GM19328 (cell line): ENCODE measurements at regions not wholly inside any gene's neighbourhood (a gene's known extent, or its start where the extent isn't known, plus 50 kb on each side); places are given as distances from the start of the nearest gene placed in this dataset.
"Not testable (repeated sequence)": the region's sequence is repeated elsewhere in the genome, so short reads cannot be mapped to it uniquely, and the experiment has no call there.

ENCODE experiments used
- ATAC-seq: cut with Tn5 transposase; IDR thresholded peaks from one replicate; pipeline ENCODE4 v1.9.1; 2021; ENCODE audit warnings: mild to moderate bottlenecking, moderate library complexity; ENCODE audit not compliant: unreplicated experiment

DNA sequence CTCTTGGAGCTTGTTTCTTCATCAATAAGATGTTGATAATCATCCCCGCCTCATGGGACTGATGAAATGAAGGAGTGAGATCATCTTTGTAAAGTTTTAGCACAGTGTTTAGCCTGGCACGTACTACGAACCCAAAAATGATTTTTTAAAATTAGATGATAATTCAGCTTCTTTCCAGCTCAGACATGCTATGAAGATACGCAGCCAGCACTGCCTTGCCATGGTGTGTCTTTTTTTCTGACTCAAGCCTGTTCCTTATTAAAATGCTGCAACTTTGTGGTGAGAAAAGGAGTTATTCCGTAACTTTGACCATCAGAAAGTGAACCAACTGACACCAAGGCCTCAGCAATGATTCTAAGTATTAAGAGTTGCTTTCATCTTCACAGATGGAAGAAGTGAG, 269.0 kb downstream of the LTN1 start:
- ATAC-seq: no peak

DNA sequence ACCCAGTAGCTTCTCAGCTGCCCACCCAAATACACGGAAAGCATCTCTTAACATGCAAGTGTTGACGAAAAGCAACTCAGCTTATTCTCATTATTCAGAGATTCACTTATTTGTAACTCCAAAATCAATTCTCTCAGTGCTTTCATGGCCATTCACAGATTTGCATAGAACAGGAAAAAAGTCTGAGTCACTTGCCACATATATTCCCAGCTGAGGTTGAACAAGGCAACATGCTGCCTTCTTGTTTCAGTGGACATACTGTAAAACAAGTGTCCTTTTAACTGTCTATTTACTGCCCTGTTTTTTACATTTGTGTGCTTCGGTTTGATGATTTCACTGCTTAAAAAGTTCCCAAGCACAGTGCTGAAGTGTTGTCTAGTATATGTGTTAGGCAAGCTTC, 273.0 kb downstream of the LTN1 start:
- ATAC-seq: no peak

DNA sequence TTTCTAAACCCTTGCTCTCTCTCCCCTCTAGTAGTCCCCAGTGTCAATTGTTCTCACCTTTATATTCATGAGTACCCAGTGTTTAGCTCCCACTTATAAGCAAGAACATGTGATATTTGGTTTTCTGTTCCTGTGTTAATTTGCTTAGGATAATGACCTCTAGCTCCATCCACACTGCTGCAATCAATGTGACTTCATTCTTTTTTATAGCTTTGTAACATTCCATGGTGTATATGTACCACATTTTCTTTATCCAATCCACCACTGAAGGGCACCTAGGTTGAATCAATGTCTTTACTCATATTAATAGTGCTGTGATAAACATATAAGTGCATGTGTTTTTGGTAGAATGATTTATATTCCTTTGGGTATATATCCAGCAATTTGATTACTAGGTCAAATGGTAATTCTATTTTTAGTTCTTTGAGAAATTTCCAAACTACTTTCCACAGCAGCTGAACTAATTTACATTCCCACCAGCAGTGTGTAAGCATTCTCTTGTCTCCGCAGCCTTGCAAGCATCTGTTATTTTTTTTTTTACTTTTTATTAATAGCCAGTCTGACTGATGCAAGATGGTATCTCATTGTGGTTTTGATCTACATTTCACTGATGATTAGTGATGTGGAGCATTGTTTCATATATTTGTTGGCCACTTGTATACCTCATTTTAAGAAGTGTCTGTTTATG, 277.8 kb downstream of the LTN1 start:
- no peak for ATAC-seq

DNA sequence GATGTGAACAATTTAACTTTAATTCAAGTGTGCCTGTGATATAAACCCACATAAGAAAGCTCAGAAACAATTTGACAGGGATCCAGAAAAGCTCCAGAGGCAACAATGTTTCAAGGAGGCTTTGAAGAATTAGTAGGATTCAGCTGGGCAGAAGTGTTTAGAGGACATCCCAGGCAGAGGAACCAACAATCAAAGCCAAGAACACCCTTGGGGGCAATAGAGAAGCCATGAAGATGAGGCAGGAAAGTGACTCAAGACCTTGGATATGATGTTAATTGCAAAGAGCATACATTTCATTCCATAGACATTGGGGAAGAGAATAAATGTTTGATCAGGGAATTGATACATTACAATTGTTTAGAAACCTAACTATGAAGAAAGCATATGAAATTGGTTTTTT, 280.3 kb downstream of the LTN1 start:
- no peak for ATAC-seq

DNA sequence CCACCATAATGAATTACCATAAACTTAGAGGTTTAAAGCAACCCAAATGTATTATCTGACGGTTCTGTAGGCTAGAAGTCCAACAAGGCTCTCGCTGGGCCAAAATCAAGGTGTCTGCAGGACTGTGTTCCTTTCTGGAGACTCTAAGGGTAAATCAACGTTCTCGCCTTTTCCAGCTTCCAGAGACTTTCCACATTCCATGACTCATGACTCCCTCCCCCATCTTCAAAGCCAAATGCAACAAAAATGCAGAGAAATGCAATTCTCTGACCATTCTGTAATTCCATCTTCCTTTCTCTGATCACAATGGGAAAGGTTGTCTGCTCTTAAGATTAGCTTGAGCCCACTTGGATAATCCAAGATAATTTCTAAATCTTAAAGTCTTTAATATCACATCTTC, 287.1 kb downstream of the LTN1 start:
- ATAC-seq: no peak

DNA sequence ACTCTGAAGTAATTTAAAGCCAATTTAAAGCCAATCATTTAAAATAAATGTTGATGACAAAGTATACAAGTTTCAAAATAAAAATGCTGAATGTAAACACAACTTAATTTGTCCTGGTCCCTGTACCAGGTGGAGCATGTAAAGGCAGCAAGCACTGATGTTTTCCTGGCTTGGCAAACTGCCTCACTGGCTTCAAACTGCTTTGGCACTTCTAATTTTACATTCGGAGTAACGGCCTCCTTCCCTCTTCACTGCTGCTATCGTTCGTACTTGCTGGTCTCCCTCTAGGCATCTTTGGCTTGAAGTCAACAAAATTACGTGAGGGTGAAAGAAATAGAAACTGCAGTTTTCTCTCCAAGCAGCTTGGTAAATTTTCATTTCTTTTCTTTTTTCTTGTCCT, 287.9 kb downstream of the LTN1 start:
- no peak for ATAC-seq

DNA sequence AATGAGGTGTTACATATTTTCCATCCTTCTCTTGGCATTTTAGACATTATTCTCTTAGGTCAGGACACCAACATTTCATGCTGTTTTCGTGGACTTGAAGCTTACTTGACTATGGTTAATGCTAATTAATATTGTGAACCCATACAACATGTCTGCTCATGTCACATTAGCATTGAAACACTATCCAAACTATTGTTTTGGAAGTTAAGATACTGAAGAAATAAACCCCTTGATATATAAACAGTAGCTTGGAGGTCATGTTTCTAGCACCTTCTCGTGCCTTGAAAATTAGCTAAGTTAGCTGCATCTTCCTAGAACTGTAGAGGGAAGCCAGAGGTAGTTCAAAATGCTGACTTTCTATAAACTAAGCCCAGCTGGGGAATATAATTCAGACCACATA, 288.8 kb downstream of the LTN1 start:
- no peak for ATAC-seq

DNA sequence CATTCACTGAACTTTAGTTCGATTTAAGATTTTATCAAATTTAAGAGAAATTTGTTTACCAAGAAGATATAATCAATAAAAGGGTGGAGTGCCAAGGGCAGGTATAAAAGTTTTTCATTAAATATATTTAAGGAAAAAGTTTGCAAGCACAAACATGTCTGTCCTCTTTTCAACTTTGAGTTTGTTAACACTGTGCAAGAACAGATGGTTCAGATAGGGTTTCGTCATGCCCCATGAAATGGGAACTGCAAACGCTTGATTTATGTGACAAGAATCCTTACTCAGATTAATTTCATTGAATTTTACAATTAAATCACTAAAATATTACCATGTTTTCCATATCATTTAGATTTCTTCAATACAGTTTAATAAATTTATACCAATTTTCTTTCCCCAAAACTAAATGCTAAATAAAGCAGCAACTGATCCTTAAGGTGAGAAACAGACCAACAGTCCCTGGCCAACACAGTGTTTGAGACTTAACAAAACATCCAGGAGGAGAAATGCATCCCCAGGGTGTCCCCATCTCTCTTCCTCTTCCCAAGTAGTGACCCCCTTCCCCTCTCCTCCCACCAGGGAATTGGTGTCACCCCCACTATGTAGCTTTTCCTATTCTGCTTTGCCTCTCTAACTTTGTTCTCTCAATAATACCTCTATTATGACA, 292.9 kb downstream of the LTN1 start:
- ATAC-seq: no peak

DNA sequence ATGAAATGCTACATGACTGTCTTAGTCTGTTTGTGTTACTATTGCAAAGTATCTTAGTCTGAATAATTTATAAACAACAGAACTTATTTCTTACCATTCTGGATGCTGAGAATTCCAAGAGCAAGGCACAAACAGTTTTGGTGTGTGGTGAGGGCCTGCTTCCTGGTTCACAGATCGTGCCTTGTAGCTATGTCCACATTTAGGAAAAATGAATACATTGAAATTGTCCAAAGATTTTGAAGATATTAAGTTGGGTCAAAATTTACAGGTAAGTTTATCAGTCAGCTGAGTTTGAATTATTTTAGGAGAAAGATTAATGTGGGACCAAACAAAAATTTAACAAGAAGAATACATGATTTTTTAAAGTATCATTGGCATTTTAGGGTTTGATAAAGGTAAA, 293.5 kb downstream of the LTN1 start:
- ATAC-seq: no peak

DNA sequence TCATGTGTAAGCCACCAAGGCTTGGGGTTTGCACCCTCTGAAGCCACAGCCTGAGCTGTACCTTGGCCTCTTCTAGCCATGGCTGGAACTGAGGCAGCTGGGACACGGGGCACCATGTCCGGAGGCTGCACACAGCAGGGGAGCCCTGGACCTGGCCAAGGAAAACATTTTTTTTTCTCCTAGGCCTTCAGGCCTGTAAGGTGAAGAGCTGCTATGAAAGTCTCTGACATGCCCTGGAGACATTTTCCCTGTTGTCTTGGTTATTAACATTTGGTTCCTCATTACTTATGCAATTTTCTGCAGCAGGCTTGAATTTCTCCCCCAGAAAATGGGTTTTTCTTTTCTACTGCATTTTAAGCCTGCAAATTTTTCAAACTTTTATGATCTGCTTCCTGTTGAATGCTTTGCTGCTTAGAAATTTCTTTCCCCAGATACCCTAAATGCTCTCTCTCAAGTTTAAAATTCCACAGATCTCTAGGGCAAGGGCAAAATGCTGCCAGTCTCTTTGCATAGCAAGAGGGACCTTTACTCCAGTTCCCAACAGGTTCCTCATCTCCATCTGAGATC, 295.8 kb downstream of the LTN1 start:
- no peak for ATAC-seq

DNA sequence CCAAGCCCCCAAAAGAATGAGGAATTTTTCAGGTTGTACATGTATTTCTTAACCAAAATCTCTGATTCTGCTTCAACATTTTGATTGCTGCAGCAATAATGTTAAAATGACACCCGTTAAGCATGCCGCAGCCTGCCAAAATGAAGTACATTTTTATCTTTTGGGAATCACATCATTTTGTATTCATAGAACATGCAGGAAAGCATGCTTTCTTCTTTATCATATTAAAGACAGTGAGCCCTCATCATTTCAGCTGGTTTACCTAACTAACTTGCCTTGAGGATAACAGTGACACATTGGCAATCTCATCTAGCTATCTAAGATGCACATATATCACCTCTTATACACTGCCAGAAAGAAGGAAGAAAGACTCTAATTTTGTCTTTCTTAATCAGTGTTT, 299.2 kb downstream of the LTN1 start:
- no peak for ATAC-seq

DNA sequence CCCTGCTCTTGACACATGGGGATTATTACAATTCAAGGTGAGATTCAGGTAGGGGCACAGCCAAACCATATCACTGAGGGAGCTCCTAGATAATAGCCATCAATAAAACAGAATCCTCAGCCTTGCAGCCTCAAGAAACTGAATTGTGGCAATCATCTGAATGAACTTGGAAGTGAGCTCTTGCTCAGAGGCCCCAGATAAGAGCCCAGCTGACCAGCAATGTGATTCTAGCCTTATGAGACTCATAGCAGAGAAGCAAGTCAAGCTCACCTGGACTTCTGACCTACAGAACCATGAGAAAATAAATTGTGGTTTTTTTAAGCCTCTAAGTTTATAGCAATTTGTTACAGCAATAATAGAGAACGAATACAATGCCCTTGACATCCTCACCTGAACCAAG, 302.5 kb downstream of the LTN1 start:
- ATAC-seq: no peak

DNA sequence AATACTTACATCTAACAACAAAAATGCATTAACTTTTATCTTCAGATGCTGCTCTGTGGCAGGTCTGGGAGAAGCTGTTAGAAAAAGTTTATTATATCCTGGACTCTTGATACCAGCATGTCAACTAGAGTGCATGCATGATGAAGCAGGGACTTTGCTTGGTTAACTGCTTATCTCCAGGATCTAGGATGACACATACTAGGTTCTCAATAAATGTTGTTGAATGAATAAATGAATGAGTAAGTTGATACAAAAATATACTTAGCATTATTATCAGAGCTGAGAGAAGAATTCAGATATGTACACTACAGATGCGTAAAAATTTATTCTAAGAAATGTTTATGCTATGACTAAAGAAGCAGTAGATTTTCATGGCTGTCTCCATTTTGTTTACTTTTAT, 304.3 kb downstream of the LTN1 start:
- no peak for ATAC-seq

DNA sequence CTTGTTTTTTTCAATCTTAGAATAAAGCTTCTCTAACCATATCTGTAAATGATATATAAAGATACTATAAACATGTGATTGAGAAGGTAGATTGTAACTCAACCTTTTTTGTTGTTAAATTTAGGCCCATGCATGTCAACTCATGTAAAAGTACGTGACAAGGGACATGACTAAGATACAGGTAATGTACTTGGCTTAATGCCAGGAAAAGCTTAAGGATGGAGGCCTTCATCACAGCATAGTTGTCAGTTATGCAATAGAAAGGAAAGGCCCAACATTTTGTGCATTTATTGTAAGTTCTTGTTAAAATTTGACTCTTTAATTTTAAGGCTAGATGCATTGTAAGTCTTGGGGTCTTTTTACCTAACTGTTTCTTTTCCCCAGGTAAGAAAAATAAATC, 305.1 kb downstream of the LTN1 start:
- no peak for ATAC-seq

DNA sequence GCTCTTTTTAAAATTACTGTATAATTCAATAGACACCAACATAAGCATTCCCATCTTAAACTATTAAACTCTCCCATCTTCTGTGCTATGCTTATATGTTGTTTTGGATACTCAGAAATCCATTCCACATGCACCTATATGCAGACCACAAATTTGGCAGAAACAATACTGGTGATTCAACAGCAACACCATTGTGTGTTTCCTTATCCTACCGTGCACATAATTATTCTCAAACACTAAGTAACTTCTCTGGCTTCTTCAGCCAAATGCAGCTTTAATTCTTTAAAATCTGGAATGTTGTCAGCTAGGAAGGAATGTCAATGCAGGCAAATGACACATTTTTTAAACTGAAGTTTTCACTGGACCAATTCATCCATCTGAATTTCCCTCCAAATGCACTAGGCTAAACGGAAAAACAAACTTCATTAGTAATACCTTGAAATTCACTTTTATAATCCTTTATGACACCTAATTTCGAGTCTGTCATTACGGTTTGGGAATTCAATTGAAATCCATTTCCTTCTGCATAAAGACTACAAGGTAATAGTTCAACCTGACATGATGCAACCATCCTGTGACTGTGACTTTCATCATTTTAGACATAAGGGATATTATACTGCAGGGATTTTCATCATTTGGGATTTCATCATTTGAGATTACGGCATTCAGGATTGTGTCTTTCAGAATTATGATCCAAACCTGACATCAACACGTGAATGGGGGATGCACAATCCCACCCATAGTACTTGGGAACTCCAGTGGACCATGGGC, 308.5 kb downstream of the LTN1 start:
- ATAC-seq: no peak

DNA sequence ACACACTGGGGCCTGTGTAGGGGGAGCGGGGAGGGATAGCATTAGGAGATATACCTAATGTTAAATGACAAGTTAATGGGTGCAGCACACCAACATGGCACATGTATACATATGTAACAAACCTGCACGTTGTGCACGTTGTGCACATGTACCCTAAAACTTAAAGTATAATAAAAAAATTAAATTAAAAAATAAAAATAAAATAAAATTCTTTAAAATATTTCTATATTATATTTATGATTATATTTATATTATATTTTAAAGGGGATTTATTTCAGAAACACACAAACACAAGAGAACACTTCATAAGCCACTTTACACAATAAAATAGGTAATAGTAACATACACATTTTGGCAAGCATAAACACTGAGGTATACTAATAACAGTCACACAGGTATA, 309.8 kb downstream of the LTN1 start:
- ATAC-seq: not testable (repeated sequence)

DNA sequence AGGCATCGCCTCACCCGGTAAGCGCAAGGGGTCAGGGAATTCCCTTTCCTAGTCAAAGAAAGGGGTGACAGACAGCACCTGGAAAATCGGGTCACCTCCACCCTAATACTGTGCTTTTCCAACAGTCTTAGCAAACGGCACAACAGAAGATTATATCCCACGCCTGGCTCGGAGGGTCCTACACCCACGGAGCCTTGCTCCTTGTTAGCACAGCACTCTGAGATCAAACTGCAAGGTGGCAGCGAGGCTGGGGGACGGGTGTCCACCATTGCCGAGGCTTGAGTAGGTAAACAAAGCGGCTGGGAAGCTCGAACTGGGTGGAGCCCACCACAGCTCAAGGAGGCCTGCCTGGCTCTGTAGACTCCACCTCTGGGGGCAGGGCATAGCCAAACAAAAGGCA, 315.6 kb downstream of the LTN1 start:
- ATAC-seq: not testable (repeated sequence)

DNA sequence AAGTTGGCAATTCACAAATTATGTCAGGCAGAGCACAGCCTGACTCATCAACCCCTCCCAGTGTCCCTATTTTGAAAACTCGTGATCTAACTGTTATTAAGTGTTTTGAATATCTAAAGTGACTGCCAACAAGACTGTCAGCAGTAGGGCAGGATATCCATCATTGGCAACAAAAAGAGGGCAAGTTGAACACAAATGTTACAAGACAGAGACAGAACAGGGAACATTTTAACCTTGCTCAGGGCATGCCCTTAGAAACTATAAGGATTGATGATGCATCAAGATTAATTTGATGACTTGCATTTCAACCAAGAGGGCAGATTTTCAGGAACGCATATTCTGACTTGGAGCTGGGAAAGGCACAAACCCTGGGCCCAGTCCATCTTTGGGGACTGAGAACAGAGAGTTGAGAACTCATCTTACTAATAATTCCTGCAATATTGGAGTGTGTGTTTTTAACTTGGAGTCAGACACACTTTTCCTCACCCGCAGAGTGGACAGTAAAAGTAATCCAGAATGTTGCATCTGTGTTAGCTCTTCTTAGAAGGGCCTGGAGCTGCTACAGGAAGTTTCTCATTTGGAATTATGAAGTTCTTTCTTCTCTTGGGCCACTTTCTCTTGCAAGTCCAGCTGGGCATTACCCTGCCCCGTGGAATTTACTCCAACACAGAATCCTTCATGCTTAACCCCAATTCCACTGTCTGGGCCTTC, 317.2 kb downstream of the LTN1 start:
- no peak for ATAC-seq

DNA sequence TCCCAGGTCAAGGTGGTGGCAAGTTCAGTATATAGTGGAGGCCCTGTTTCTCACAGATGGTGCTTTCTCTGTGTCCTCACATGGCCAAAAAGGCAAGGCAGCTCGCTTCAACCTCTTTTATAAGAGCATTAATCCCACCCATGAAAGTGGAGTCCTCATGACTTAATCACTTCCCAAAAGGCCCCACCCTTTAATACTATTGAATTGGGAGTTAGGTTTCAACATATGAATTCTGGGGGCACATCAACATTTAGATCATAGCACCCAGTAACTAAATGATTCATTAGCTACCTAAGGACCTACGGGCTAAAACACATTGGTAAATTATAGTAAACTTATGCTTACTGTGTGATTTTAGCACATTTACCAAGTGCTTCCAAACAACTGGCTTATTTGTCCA, 317.9 kb downstream of the LTN1 start:
- no peak for ATAC-seq

DNA sequence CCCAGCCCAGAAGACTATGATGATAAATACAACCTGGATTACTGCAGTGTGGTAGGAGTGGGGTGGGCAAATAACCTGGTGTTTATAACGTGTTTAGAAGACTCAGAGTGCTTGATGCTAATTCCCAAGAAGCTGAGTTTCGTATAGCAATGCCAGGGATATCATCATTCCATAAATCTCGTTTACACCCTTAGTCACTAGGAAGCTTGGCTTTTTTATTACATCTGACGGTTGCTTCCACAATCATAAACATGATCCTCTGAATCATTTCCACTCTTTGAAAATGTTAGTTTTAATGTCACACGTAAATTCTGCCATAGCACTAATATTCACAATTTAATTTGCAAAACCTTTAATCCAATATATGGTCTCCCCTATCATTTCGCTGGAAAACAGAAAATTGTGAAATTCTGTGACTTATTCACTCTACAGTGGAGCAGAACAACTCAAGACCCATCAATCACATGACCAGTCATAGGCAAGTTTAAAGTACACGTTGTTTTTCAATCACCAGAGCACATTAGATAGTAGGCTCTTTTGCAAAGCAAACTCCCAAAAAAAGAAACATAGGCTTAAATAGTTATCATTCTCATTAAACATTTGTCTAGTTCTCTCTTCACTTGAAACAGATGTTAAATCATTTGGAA, 321.0 kb downstream of the LTN1 start:
- ATAC-seq: no peak
